Liver (tissue), 8 donors: ENCODE measurements at regions not wholly inside any gene's neighbourhood (a gene's known extent, or its start where the extent isn't known, plus 50 kb on each side); places are given as distances from the start of the nearest gene placed in this dataset.

Experiments
- DNase-seq: peaks from one replicate; pipeline ENCODE4 v3.0.0-alpha.2; 2017; ENCODE audit warnings: low spot score
- H3K27ac ChIP-seq, 2 donors: one replicate each; pipeline ENCODE4 v1.7.0; 2013; ENCODE audit warnings: inconsistent platforms in 2 of 2, low read length in 2 of 2, control low read depth in 1 of 2, low read depth in 1 of 2, mild to moderate bottlenecking in 1 of 2
- H3K27me3 ChIP-seq, 4 donors: one replicate each; pipeline versions ENCODE4 v1.6.1 to v1.7.0; 2013; ENCODE audit warnings: low read length in 3 of 4, inconsistent platforms in 1 of 4, mild to moderate bottlenecking in 1 of 4, moderate library complexity in 1 of 4; ENCODE audit not compliant: control insufficient read depth in 4 of 4, insufficient read depth in 4 of 4
- H3K36me3 ChIP-seq, 4 donors: one replicate each; pipeline versions ENCODE4 v1.6.1 to v1.7.0; 2013; ENCODE audit warnings: low read length in 3 of 4, mild to moderate bottlenecking in 3 of 4, low read depth in 1 of 4, moderate library complexity in 1 of 4; ENCODE audit not compliant: control insufficient read depth in 4 of 4, insufficient read depth in 3 of 4
- H3K4me1 ChIP-seq, 4 donors: one replicate each; pipeline versions ENCODE4 v1.6.1 to v1.7.0; 2013; ENCODE audit warnings: low read length in 3 of 4, mild to moderate bottlenecking in 3 of 4, moderate library complexity in 1 of 4; ENCODE audit not compliant: control insufficient read depth in 4 of 4, insufficient read depth in 4 of 4
- H3K4me3 ChIP-seq, 3 donors: one replicate each; pipeline versions ENCODE4 v1.6.1 to v1.7.0; 2013; ENCODE audit warnings: low read length in 3 of 3, control low read depth in 1 of 3, low read depth in 1 of 3, mild to moderate bottlenecking in 1 of 3
- H3K9ac ChIP-seq, 2 donors: one replicate each; pipeline ENCODE4 v1.7.0; 2013; ENCODE audit warnings: low read length in 2 of 2, mild to moderate bottlenecking in 2 of 2, moderate library complexity in 2 of 2, control low read depth in 1 of 2, low read depth in 1 of 2
- H3K9me3 ChIP-seq, 4 donors: one replicate each; pipeline versions ENCODE4 v1.6.1 to v1.7.0; 2013; ENCODE audit warnings: low read length in 3 of 4; ENCODE audit not compliant: control insufficient read depth in 4 of 4
- EGR1 ChIP-seq, 2 donors: IDR thresholded peaks; 2 replicates each; pipeline ENCODE4 v1.6.1; 2016 to 2018; ENCODE audit warnings: antibody characterized with exemption in 2 of 2, low read depth in 2 of 2
- FOXA1 ChIP-seq: IDR thresholded peaks from 2 replicates; pipeline ENCODE4 v1.6.1; 2016; ENCODE audit warnings: antibody characterized with exemption
- FOXA2 ChIP-seq: IDR thresholded peaks from 2 replicates; pipeline ENCODE4 v1.6.1; 2016; ENCODE audit warnings: antibody characterized with exemption
- GABPA ChIP-seq, 2 donors: IDR thresholded peaks in 1 of 2; conservative IDR thresholded peaks in 1 of 2; 2 replicates each; pipeline ENCODE4 v1.6.1; 2016; ENCODE audit warnings: antibody characterized with exemption in 2 of 2, mild to moderate bottlenecking in 1 of 2, moderate library complexity in 1 of 2
- HNF4G ChIP-seq: IDR thresholded peaks from 2 replicates; pipeline ENCODE4 v1.6.1; 2016; ENCODE audit warnings: antibody characterized with exemption
- NR2F2 ChIP-seq: IDR thresholded peaks from 2 replicates; pipeline ENCODE4 v1.6.1; 2016; ENCODE audit warnings: antibody characterized with exemption
- RXRA ChIP-seq, 2 donors: IDR thresholded peaks; 2 replicates each; pipeline ENCODE4 v1.6.1; 2017 to 2018; ENCODE audit warnings: antibody characterized with exemption in 2 of 2, mild to moderate bottlenecking in 1 of 2
- SP1 ChIP-seq: IDR thresholded peaks from 2 replicates; pipeline ENCODE4 v1.6.1; 2018; ENCODE audit warnings: antibody characterized with exemption, mild to moderate bottlenecking
- TAF1 ChIP-seq: conservative IDR thresholded peaks from 2 replicates; pipeline ENCODE4 v1.6.1; 2016; ENCODE audit warnings: antibody characterized with exemption, mild to moderate bottlenecking
- YY1 ChIP-seq: IDR thresholded peaks from 2 replicates; pipeline ENCODE4 v1.6.1; 2016; ENCODE audit warnings: antibody characterized with exemption, mild to moderate bottlenecking
- WGBS: extraction: QIAGEN DNeasy Blood & Tissue Kit; methylation state at CpG from one replicate; pipeline ENCODE4 v1.1.7; 2013; 5-methylcytosine and 5-hydroxymethylcytosine counted together
- TF ChIP-seq, protein P1 (sequence below): IDR thresholded peaks from 2 replicates; pipeline ENCODE4 v1.6.1; 2016; ENCODE audit warnings: antibody characterized with exemption, mild to moderate bottlenecking
- TF ChIP-seq, protein P2 (sequence below): IDR thresholded peaks from 2 replicates; pipeline ENCODE4 v1.6.1; 2016; ENCODE audit warnings: antibody characterized with exemption
- TF ChIP-seq, protein P3 (sequence below): fragments of 150-350 bp; IDR thresholded peaks from 2 replicates; pipeline ENCODE4 v1.5.1; 2017; ENCODE audit warnings: improper control_type of control experiment, low read depth, low read length; ENCODE audit not compliant: missing input control
- TF ChIP-seq, protein P4 (sequence below): IDR thresholded peaks from 2 replicates; pipeline ENCODE4 v1.6.1; 2016; ENCODE audit warnings: antibody characterized with exemption
- TF ChIP-seq, protein P5 (sequence below): IDR thresholded peaks from 2 replicates; pipeline ENCODE4 v1.6.1; 2016; ENCODE audit warnings: antibody characterized with exemption
- donor health status: healthy.
- donor health status: healthy.
- donor health status: healthy.
- donor health status: healthy.
- donor health status: healthy.

DNA sequence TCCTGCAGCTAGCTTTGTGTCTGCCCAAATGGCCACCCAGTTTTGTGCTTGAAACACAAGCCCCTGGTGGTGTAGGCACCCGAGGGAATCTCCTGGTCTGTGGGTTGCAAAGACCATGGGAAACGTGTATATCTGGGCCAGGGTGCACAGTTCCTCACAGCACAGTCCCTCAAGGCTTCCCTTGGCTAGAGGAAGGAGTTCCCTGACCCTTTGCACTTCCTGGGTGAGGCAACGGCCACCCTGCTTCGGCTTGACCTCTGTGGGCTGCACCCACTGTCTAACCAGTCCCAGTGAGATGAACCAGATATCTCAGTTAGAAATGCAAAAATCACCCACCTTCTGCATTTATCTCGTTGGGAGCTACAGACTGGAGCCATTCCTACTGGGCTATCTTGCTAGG lies 865.0 kb upstream of the ACO1 start (continued):
- TF ChIP-seq, protein P1, sequence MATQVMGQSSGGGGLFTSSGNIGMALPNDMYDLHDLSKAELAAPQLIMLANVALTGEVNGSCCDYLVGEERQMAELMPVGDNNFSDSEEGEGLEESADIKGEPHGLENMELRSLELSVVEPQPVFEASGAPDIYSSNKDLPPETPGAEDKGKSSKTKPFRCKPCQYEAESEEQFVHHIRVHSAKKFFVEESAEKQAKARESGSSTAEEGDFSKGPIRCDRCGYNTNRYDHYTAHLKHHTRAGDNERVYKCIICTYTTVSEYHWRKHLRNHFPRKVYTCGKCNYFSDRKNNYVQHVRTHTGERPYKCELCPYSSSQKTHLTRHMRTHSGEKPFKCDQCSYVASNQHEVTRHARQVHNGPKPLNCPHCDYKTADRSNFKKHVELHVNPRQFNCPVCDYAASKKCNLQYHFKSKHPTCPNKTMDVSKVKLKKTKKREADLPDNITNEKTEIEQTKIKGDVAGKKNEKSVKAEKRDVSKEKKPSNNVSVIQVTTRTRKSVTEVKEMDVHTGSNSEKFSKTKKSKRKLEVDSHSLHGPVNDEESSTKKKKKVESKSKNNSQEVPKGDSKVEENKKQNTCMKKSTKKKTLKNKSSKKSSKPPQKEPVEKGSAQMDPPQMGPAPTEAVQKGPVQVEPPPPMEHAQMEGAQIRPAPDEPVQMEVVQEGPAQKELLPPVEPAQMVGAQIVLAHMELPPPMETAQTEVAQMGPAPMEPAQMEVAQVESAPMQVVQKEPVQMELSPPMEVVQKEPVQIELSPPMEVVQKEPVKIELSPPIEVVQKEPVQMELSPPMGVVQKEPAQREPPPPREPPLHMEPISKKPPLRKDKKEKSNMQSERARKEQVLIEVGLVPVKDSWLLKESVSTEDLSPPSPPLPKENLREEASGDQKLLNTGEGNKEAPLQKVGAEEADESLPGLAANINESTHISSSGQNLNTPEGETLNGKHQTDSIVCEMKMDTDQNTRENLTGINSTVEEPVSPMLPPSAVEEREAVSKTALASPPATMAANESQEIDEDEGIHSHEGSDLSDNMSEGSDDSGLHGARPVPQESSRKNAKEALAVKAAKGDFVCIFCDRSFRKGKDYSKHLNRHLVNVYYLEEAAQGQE, result no peak
- TF ChIP-seq EGR1 (IDR thresholded peaks at IDR 0.05; ENCODE audit: low read depth in 2 of 2), result no peak
- no peak for TF ChIP-seq TAF1
- TF ChIP-seq RXRA (IDR thresholded peaks at IDR 0.05), result no peak

DNA sequence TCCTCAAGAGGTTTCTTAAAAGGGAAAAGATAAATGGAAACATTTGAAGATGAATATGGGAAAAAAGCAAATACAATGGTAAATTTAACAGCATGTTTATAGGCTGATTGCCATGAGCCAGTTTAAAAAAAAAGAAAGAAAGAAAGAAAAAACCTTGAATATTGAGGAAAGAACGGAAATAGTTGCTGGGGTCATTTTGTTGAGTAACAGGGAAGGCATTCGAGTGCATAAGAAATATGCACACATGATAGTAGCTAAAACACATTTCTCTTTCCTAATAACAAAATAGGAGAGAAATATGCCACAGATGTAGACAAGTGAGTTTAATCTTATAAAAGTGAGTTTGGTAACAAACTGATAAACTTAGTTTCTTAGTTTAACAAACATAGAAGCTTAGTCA lies 864.6 kb upstream of the ACO1 start:
- Histone ChIP-seq H3K9me3 (no peaks in the 10 kb centered on the region), H3K4me3 (no peak overlapping the region), H3K9ac (no peak overlapping the region), H3K27me3 (no peaks in the 10 kb centered on the region), H3K36me3 (no peaks in the 10 kb centered on the region), H3K4me1 (no peaks in the 10 kb centered on the region), H3K27ac (no peak overlapping the region)
- 68% methylated on average over 2 of the region's 2 CpGs for whole genome bisulfite sequencing
- DNase-seq, result no peak
- TF ChIP-seq, protein P2, sequence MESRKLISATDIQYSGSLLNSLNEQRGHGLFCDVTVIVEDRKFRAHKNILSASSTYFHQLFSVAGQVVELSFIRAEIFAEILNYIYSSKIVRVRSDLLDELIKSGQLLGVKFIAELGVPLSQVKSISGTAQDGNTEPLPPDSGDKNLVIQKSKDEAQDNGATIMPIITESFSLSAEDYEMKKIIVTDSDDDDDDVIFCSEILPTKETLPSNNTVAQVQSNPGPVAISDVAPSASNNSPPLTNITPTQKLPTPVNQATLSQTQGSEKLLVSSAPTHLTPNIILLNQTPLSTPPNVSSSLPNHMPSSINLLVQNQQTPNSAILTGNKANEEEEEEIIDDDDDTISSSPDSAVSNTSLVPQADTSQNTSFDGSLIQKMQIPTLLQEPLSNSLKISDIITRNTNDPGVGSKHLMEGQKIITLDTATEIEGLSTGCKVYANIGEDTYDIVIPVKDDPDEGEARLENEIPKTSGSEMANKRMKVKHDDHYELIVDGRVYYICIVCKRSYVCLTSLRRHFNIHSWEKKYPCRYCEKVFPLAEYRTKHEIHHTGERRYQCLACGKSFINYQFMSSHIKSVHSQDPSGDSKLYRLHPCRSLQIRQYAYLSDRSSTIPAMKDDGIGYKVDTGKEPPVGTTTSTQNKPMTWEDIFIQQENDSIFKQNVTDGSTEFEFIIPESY, result no peak
- TF ChIP-seq RXRA (IDR thresholded peaks at IDR 0.05) (no peak), NR2F2 (no peak)

DNA sequence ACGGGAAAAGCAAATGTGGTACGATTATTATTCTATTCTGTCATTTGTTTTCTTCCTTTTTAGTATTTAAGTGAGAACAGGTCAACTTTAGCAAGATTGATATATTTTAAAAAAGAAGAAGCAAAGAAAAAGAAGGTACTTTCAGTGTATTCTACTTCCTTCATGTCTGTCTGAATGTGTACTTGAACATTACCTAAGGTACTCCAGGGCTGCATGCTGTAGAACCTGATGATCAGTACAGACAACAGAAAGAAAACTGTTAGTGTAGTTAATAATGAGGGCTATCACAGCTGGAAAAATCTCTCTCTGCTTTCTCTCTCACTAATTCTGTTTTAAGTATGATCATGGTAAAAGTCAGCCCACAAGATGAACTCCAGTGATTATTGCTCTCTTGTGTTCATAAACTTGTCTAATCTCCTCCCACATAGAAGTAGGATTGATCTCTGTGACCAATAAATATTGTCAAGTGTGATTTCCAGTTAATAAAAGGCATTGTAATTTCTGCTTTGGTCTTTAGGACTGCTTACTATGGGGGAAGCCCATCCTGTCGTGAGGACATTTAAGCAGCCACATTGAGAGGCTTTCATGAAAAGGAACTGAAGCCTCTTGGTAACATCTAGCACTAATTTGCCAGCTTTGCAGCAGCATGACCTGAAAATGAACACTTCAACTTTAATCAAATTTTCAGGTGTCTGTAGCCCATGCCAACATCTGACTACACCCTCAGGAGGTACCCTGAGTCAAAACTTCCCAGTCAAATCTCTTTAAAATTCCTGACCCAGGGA lies 864.0 kb upstream of the ACO1 start:
- no peaks in the 10 kb centered on the region for H3K9me3 ChIP-seq
- H3K36me3 ChIP-seq, result no peaks in the 10 kb centered on the region
- DNase-seq, result no peak
- no peak overlapping the region for H3K27ac ChIP-seq
- 68% methylated on average over 3 of the region's 3 CpGs for WGBS
- no peak overlapping the region for H3K9ac ChIP-seq
- H3K27me3 ChIP-seq, result no peaks in the 10 kb centered on the region
- no peak overlapping the region for H3K4me3 ChIP-seq
- no peaks in the 10 kb centered on the region for H3K4me1 ChIP-seq
- TF ChIP-seq RXRA (IDR thresholded peaks at IDR 0.05) (no peak), EGR1 (IDR thresholded peaks at IDR 0.05; ENCODE audit: low read depth in 2 of 2) (no peak), NR2F2 (no peak), FOXA2 (no peak), HNF4G (no peak), YY1 (no peak), GABPA (IDR thresholded peaks at IDR 0.05 in 1 of 2, conservative IDR thresholded peaks at IDR 0.05 in 1 of 2) (no peak), FOXA1 (no peak), SP1 (no peak)
- TF ChIP-seq, protein P3, sequence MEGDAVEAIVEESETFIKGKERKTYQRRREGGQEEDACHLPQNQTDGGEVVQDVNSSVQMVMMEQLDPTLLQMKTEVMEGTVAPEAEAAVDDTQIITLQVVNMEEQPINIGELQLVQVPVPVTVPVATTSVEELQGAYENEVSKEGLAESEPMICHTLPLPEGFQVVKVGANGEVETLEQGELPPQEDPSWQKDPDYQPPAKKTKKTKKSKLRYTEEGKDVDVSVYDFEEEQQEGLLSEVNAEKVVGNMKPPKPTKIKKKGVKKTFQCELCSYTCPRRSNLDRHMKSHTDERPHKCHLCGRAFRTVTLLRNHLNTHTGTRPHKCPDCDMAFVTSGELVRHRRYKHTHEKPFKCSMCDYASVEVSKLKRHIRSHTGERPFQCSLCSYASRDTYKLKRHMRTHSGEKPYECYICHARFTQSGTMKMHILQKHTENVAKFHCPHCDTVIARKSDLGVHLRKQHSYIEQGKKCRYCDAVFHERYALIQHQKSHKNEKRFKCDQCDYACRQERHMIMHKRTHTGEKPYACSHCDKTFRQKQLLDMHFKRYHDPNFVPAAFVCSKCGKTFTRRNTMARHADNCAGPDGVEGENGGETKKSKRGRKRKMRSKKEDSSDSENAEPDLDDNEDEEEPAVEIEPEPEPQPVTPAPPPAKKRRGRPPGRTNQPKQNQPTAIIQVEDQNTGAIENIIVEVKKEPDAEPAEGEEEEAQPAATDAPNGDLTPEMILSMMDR, result no peak
- TF ChIP-seq, protein P4, sequence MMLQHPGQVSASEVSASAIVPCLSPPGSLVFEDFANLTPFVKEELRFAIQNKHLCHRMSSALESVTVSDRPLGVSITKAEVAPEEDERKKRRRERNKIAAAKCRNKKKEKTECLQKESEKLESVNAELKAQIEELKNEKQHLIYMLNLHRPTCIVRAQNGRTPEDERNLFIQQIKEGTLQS, result no peak
- TF ChIP-seq, protein P5, sequence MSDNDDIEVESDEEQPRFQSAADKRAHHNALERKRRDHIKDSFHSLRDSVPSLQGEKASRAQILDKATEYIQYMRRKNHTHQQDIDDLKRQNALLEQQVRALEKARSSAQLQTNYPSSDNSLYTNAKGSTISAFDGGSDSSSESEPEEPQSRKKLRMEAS, result no peak
- TF ChIP-seq, protein P1, result no peak
- TF ChIP-seq, protein P2, result no peak
